Hepatocyte (in vitro differentiated cells): ENCODE measurements at regions not wholly inside any gene's neighbourhood (a gene's known extent, or its start where the extent isn't known, plus 50 kb on each side); places are given as distances from the start of the nearest gene placed in this dataset.

Experiments
- DNase-seq: peaks from one replicate; pipeline ENCODE4 v3.0.0-alpha.2; 2016; ENCODE audit warnings: low spot score
- H2AFZ ChIP-seq: fragments of 200-600 bp; sonication (generic); 2 replicates; pipeline ENCODE4 v1.6.0; 2016; ENCODE audit warnings: antibody characterized with exemption, mild to moderate bottlenecking
- H3K27ac ChIP-seq: fragments of 200-600 bp; sonication (generic); 2 replicates; pipeline ENCODE4 v1.5.1; 2016; ENCODE audit warnings: mild to moderate bottlenecking
- H3K27me3 ChIP-seq: fragments of 200-600 bp; sonication (generic); 2 replicates; pipeline ENCODE4 v1.6.1; 2016
- H3K36me3 ChIP-seq: fragments of 200-600 bp; sonication (generic); replicated peaks from 2 replicates; pipeline ENCODE4 v1.5.1; 2016; ENCODE audit warnings: low read depth; ENCODE audit not compliant: insufficient read depth
- H3K4me1 ChIP-seq: fragments of 200-600 bp; sonication (generic); 2 replicates; pipeline ENCODE4 v1.5.1; 2016; ENCODE audit warnings: mild to moderate bottlenecking, moderate library complexity; ENCODE audit not compliant: insufficient read depth
- H3K4me2 ChIP-seq: fragments of 200-600 bp; sonication (generic); 2 replicates; pipeline ENCODE4 v1.6.0; 2016
- H3K4me3 ChIP-seq: fragments of 200-600 bp; sonication (generic); 2 replicates; pipeline ENCODE4 v1.5.1; 2016; ENCODE audit warnings: mild to moderate bottlenecking
- H3K79me2 ChIP-seq: fragments of 200-600 bp; sonication (generic); 2 replicates; pipeline ENCODE4 v1.6.0; 2017; ENCODE audit warnings: mild to moderate bottlenecking
- H3K9me2 ChIP-seq: fragments of 200-600 bp; sonication (generic); replicated peaks from 2 replicates; pipeline ENCODE4 v1.6.0; 2017; ENCODE audit warnings: mild to moderate bottlenecking; ENCODE audit not compliant: insufficient read depth
- H3K9me3 ChIP-seq: fragments of 200-600 bp; sonication (generic); 2 replicates; pipeline ENCODE4 v1.5.1; 2016; ENCODE audit warnings: low read depth, mild to moderate bottlenecking
- H4K20me1 ChIP-seq: fragments of 200-600 bp; sonication (generic); 2 replicates; pipeline ENCODE4 v1.6.0; 2016; ENCODE audit warnings: mild to moderate bottlenecking; ENCODE audit not compliant: insufficient read depth, poor library complexity, severe bottlenecking
- CTCF ChIP-seq: fragments of 200-600 bp; sonication (generic); IDR thresholded peaks from 2 replicates; pipeline ENCODE4 v1.5.1; 2016; ENCODE audit warnings: antibody characterized with exemption, mild to moderate bottlenecking; ENCODE audit not compliant: poor library complexity
- EZH2 ChIP-seq: fragments of 200-600 bp; sonication (generic); IDR thresholded peaks from 2 replicates; pipeline ENCODE4 v1.6.1; 2016; ENCODE audit warnings: antibody characterized with exemption, mild to moderate bottlenecking, borderline replicate concordance
- EZH2phosphoT487 ChIP-seq: fragments of 200-600 bp; sonication (generic); IDR thresholded peaks from one replicate; pipeline ENCODE4 v1.6.1; 2018; ENCODE audit warnings: antibody characterized with exemption, mild to moderate bottlenecking, low read depth, moderate library complexity; ENCODE audit not compliant: unreplicated experiment, severe bottlenecking
- WGBS: methylation state at CpG from one replicate; pipeline ENCODE4 v1.1.6; 2016; ENCODE audit warnings: low lambda C conversion rate; ENCODE audit errors: missing lambda C conversion rate; 5-methylcytosine and 5-hydroxymethylcytosine counted together

- H4K20me1 ChIP-seq, result no peaks in the 10 kb centered on the region
- TF ChIP-seq EZH2 (no peak), CTCF (no peak), EZH2phosphoT487 (no peak)
- H3K27me3 ChIP-seq, result no peaks in the 10 kb centered on the region
- H3K4me1 ChIP-seq, result no peaks in the 10 kb centered on the region
- H3K79me2 ChIP-seq, result no peaks in the 10 kb centered on the region
- DNase-seq, result no peak
- WGBS, result 60% methylated on average over 2 of the region's 2 CpGs
- no peak overlapping the region for H2AFZ ChIP-seq
- H3K27ac ChIP-seq, result no peak overlapping the region
- no peaks in the 10 kb centered on the region for H3K9me2 ChIP-seq
- H3K4me2 ChIP-seq, result no peak overlapping the region
- no peak overlapping the region for H3K4me3 ChIP-seq
- no peaks in the 10 kb centered on the region for H3K9me3 ChIP-seq
- no peaks in the 10 kb centered on the region for H3K36me3 ChIP-seq
These were observed 787.4 kb upstream of the GALNTL6 start for GRCh38 chr4:171025776-171026175.

GRCh38 chr4:171025343-171025742 lies 787.9 kb upstream of the GALNTL6 start:
- no peak for DNase-seq
- H3K36me3 ChIP-seq, result no peaks in the 10 kb centered on the region
- H3K27me3 ChIP-seq, result no peaks in the 10 kb centered on the region
- H3K4me1 ChIP-seq, result no peaks in the 10 kb centered on the region
- H3K9me2 ChIP-seq, result no peaks in the 10 kb centered on the region
- no peaks in the 10 kb centered on the region for H3K79me2 ChIP-seq
- no peak overlapping the region for H3K4me2 ChIP-seq
- no peak overlapping the region for H2AFZ ChIP-seq
- H3K9me3 ChIP-seq, result no peaks in the 10 kb centered on the region
- H4K20me1 ChIP-seq, result no peaks in the 10 kb centered on the region
- WGBS, result 80% methylated on average over 2 of the region's 2 CpGs
- no peak overlapping the region for H3K4me3 ChIP-seq
- H3K27ac ChIP-seq, result no peak overlapping the region
- TF ChIP-seq EZH2, result no peak
- no peak for TF ChIP-seq CTCF
- no peak for TF ChIP-seq EZH2phosphoT487

DNA sequence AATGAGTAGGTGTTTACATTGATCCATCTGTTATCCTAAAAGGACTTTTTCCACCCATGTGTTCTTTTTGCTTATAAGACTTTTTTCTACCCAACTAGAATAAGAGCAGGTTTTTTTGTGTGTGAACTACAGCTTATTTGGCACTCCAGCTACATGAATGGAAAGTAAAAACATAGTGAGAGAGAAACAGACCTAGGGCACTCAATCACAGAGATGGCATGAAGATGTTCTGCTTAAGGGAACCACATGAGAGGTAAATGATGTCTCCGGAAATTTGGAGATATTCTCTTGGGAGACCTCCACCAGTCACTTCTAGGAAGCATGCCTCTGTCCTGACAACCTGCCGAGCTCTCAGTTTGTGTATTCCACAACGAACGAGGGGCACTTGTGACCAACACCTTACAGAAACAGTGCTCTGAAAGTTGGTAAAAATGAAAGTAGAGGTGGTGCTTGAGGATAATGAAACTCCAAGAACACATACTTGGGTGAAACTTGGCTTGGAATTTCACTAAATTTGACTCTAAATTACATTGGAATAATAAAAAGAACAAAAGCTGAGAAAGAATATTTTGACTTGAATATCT lies 788.4 kb upstream of the GALNTL6 start:
- no peak for DNase-seq
- WGBS, result 93% methylated on average over 4 of the region's 4 CpGs
- Histone ChIP-seq H4K20me1 (no peaks in the 10 kb centered on the region), H3K27me3 (no peaks in the 10 kb centered on the region), H3K4me3 (no peak overlapping the region), H3K4me1 (no peaks in the 10 kb centered on the region), H3K9me3 (no peaks in the 10 kb centered on the region), H3K36me3 (no peaks in the 10 kb centered on the region), H3K4me2 (no peak overlapping the region), H3K79me2 (no peaks in the 10 kb centered on the region), H3K9me2 (no peaks in the 10 kb centered on the region), H3K27ac (no peak overlapping the region), H2AFZ (no peak overlapping the region)
- no peak for TF ChIP-seq EZH2
- TF ChIP-seq CTCF, result no peak
- no peak for TF ChIP-seq EZH2phosphoT487

GRCh38 chr4:171022824-171023230 lies 790.4 kb upstream of the GALNTL6 start:
- Histone ChIP-seq H3K4me1 (no peaks in the 10 kb centered on the region), H3K27ac (no peak overlapping the region), H2AFZ (no peak overlapping the region), H3K9me3 (no peaks in the 10 kb centered on the region), H3K79me2 (no peaks in the 10 kb centered on the region), H3K9me2 (no peaks in the 10 kb centered on the region), H3K4me2 (no peak overlapping the region), H3K27me3 (no peaks in the 10 kb centered on the region), H3K36me3 (no peaks in the 10 kb centered on the region), H4K20me1 (no peaks in the 10 kb centered on the region), H3K4me3 (no peak overlapping the region)
- DNase-seq, result no peak
- 66% methylated on average over 3 of the region's 3 CpGs for WGBS
- TF ChIP-seq EZH2phosphoT487 (no peak), CTCF (no peak), EZH2 (no peak)
